Prostate gland (tissue), 2 donors: ENCODE measurements at regions not wholly inside any gene's neighbourhood (a gene's known extent, or its start where the extent isn't known, plus 50 kb on each side); places are given as distances from the start of the nearest gene placed in this dataset.

ENCODE experiments used
- POLR2A ChIP-seq: fragments of 450-650 bp; IDR thresholded peaks from one replicate; pipeline ENCODE4 v1.6.1; 2016; ENCODE audit warnings: antibody characterized with exemption, mild to moderate bottlenecking
- TF ChIP-seq, protein P1 (sequence below), 4 experiments: fragments of 200-600 bp in 2 of 4; fragments of 450-650 bp in 2 of 4; sonication (generic) in 2 of 4; IDR thresholded peaks; 1 replicate in 3 of 4; 2 replicates in 1 of 4; pipeline ENCODE4 v1.5.1; 2016 to 2019; ENCODE audit warnings: antibody characterized with exemption in 4 of 4, mild to moderate bottlenecking in 2 of 4, moderate library complexity in 2 of 4

DNA sequence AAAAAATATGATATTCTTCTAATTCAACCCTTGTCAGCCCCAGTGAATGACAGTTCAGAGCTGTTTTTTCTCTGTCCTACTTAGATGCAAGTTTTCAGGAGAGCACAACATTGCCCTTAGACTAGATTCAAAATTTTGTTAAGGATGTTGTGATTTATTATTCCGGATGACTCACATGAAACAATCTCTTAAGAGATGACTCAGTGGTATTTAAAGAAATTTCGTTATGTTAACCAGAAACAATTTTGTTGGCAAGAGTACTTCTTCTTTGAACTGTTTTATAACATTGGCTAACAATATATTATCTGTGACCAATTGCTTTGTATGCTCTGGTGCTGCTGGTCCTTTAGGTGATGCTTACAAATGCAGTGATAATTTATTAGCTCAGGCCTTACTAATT lies 132.0 kb downstream of the IZUMO3 start:
- TF ChIP-seq, protein P1, sequence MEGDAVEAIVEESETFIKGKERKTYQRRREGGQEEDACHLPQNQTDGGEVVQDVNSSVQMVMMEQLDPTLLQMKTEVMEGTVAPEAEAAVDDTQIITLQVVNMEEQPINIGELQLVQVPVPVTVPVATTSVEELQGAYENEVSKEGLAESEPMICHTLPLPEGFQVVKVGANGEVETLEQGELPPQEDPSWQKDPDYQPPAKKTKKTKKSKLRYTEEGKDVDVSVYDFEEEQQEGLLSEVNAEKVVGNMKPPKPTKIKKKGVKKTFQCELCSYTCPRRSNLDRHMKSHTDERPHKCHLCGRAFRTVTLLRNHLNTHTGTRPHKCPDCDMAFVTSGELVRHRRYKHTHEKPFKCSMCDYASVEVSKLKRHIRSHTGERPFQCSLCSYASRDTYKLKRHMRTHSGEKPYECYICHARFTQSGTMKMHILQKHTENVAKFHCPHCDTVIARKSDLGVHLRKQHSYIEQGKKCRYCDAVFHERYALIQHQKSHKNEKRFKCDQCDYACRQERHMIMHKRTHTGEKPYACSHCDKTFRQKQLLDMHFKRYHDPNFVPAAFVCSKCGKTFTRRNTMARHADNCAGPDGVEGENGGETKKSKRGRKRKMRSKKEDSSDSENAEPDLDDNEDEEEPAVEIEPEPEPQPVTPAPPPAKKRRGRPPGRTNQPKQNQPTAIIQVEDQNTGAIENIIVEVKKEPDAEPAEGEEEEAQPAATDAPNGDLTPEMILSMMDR (IDR thresholded peaks at IDR 0.05), result no peak
- TF ChIP-seq POLR2A, result no peak
